GM12865 (cell line): ENCODE measurements at regions not wholly inside any gene's neighbourhood (a gene's known extent, or its start where the extent isn't known, plus 50 kb on each side); places are given as distances from the start of the nearest gene placed in this dataset.
"Not testable (repeated sequence)": the region's sequence is repeated elsewhere in the genome, so short reads cannot be mapped to it uniquely, and the experiment has no call there.

Experiments
- DNase-seq: peaks from one replicate; pipeline ENCODE4 v3.0.0; 2010; ENCODE audit warnings: low read depth
- H3K4me3 ChIP-seq: 2 replicates; pipeline ENCODE4 v1.5.1; 2011; ENCODE audit warnings: mild to moderate bottlenecking, low read depth, low read length, control low read depth
- TF ChIP-seq, protein P1 (sequence below): IDR thresholded peaks from 2 replicates; pipeline ENCODE4 v1.5.1; 2011; ENCODE audit warnings: low read length, control low read depth, low read depth, inconsistent platforms; ENCODE audit not compliant: insufficient read depth; ENCODE audit errors: missing control alignments

- no peak for DNase-seq
- TF ChIP-seq, protein P1, sequence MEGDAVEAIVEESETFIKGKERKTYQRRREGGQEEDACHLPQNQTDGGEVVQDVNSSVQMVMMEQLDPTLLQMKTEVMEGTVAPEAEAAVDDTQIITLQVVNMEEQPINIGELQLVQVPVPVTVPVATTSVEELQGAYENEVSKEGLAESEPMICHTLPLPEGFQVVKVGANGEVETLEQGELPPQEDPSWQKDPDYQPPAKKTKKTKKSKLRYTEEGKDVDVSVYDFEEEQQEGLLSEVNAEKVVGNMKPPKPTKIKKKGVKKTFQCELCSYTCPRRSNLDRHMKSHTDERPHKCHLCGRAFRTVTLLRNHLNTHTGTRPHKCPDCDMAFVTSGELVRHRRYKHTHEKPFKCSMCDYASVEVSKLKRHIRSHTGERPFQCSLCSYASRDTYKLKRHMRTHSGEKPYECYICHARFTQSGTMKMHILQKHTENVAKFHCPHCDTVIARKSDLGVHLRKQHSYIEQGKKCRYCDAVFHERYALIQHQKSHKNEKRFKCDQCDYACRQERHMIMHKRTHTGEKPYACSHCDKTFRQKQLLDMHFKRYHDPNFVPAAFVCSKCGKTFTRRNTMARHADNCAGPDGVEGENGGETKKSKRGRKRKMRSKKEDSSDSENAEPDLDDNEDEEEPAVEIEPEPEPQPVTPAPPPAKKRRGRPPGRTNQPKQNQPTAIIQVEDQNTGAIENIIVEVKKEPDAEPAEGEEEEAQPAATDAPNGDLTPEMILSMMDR: no peak
- no peak overlapping the region for H3K4me3 ChIP-seq
These were observed 318.4 kb downstream of the FAM72C start for GRCh38 chr1:143653429-143653802.

DNA sequence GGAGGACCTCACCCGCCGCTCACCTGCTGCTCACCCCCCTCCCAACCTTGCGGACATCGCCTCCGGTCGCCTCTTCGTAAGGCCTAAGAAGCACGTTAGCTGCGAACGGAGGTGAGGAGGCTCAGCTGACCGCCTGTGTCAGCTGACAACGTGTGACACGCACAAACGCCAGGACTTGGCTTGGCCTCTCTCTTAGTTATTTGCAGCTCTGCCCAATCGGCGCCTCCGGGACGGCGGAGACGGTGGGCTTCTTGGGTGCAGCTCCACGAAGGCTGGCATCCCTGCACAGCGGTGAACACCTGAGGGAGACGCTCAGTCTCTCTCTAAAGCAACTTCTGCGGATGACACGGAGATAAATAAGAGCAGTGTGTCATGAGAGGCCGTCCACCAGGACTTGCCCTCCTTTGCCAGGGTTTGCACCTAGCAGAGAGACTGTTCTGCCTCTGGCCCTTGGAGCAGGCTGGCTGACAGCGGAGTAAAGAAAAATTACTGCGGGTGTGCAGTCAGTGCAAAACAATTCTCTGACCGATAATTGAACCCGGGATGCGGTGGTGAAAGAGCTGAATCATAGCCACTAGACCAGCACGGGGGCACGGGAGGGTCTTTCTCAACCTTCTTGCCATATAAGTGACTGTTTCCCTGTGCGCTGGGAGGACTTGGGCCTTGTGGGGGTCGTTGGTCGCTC is 318.9 kb downstream of the FAM72C start:
- no peak for DNase-seq
- no peak overlapping the region for H3K4me3 ChIP-seq
- TF ChIP-seq, protein P1: no peak

- TF ChIP-seq, protein P1: no peak
- DNase-seq: no peak
- H3K4me3 ChIP-seq: no peak overlapping the region
These were observed 319.6 kb downstream of the FAM72C start for GRCh38 chr1:143652187-143652586.

- TF ChIP-seq, protein P1: no peak
- H3K4me3 ChIP-seq: no peak overlapping the region
- no peak for DNase-seq
These were observed 320.3 kb downstream of the FAM72C start for GRCh38 chr1:143651350-143651992.

GRCh38 chr1:143644035-143644434 is 327.8 kb downstream of the FAM72C start:
- not testable (repeated sequence) for H3K4me3 ChIP-seq, DNase-seq

- TF ChIP-seq, protein P1: no peak
- DNase-seq: no peak
- no peak overlapping the region for H3K4me3 ChIP-seq
These were observed 328.5 kb downstream of the FAM72C start for GRCh38 chr1:143643148-143643885.

DNA sequence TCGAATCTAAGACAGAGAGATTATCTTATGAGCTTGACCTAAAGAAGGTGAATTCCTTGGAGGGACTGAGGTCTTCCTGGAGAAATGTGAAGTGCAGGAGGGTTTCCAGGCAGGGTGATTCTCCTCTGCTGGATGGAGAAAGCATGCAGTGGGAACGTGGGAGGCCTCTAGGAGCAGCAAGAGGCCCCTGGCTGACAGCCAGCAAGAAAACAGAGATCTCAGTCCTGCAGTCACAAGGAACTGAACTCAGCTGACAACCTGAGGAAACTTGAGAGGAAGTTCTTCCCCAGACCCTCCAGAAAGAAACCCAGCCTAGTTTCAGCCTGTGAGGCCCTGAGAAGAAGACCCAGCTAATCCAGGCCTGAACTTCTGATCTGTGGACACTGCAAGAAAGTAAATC is 345.9 kb downstream of the FAM72C start:
- H3K4me3 ChIP-seq: no peak overlapping the region
- TF ChIP-seq, protein P1: no peak
- no peak for DNase-seq
